Mesenchymal stem cell (in vitro differentiated cells and primary cell): ENCODE measurements at regions not wholly inside any gene's neighbourhood (a gene's known extent, or its start where the extent isn't known, plus 50 kb on each side); places are given as distances from the start of the nearest gene placed in this dataset.

Experiments used
- DNase-seq: peaks from one replicate; pipeline ENCODE4 v3.0.0-alpha.2; 2013
- H2AFZ ChIP-seq: one replicate; pipeline ENCODE4 v1.6.1; 2013; ENCODE audit warnings: low read depth, mild to moderate bottlenecking, control low read depth, inconsistent platforms, low read length, moderate library complexity
- H2AK5ac ChIP-seq: 2 replicates; pipeline ENCODE4 v1.6.1; 2013; ENCODE audit warnings: low read length, moderate library complexity, mild to moderate bottlenecking, inconsistent platforms; ENCODE audit not compliant: severe bottlenecking
- H2BK120ac ChIP-seq: one replicate; pipeline ENCODE4 v1.6.1; 2013; ENCODE audit warnings: low read depth, mild to moderate bottlenecking, inconsistent platforms, low read length, moderate library complexity
- H2BK12ac ChIP-seq, 2 experiments: one replicate each; pipeline ENCODE4 v1.6.1; 2013; ENCODE audit warnings: inconsistent platforms in 2 of 2, low read length in 2 of 2, mild to moderate bottlenecking in 2 of 2, moderate library complexity in 2 of 2, control low read depth in 1 of 2
- H2BK15ac ChIP-seq: one replicate; pipeline ENCODE4 v1.6.1; 2013; ENCODE audit warnings: mild to moderate bottlenecking, low read depth, inconsistent platforms; ENCODE audit not compliant: poor library complexity, severe bottlenecking
- H2BK5ac ChIP-seq: 2 replicates; pipeline ENCODE4 v1.6.1; 2013; ENCODE audit warnings: low read depth, mild to moderate bottlenecking, low read length, control low read depth, inconsistent platforms; ENCODE audit not compliant: poor library complexity, severe bottlenecking
- H3K14ac ChIP-seq, 2 experiments: one replicate each; pipeline ENCODE4 v1.6.1; 2013; ENCODE audit warnings: inconsistent platforms in 2 of 2, low read length in 2 of 2, control low read depth in 1 of 2, mild to moderate bottlenecking in 1 of 2, moderate library complexity in 1 of 2
- H3K18ac ChIP-seq, 2 experiments: one replicate each; pipeline ENCODE4 v1.6.1; 2013; ENCODE audit warnings: inconsistent platforms in 2 of 2, low read length in 2 of 2, control low read depth in 1 of 2, low read depth in 1 of 2, mild to moderate bottlenecking in 1 of 2
- H3K23ac ChIP-seq, 2 experiments: one replicate each; pipeline ENCODE4 v1.6.1; 2013; ENCODE audit warnings: inconsistent platforms in 2 of 2, low read length in 2 of 2, mild to moderate bottlenecking in 2 of 2, moderate library complexity in 2 of 2, control low read depth in 1 of 2
- H3K27ac ChIP-seq: 2 replicates; pipeline ENCODE4 v1.5.1; 2013; ENCODE audit warnings: mild to moderate bottlenecking, moderate library complexity, low read length, control low read depth, inconsistent platforms; ENCODE audit not compliant: poor library complexity, severe bottlenecking
- H3K27me3 ChIP-seq, 2 experiments: 2 replicates each; pipeline versions ENCODE4 v1.6.1 to v1.7.0; 2013; ENCODE audit warnings: low read length in 2 of 2, mild to moderate bottlenecking in 2 of 2, moderate library complexity in 2 of 2, control low read depth in 1 of 2, inconsistent platforms in 1 of 2; ENCODE audit not compliant: control insufficient read depth in 1 of 2, insufficient read depth in 1 of 2
- H3K36me3 ChIP-seq, 2 experiments: 2 replicates each; pipeline versions ENCODE4 v1.6.1 to v1.7.0; 2013; ENCODE audit warnings: low read length in 2 of 2, control low read depth in 1 of 2, inconsistent platforms in 1 of 2, low read depth in 1 of 2, mild to moderate bottlenecking in 1 of 2; ENCODE audit not compliant: insufficient read depth in 2 of 2, control insufficient read depth in 1 of 2
- H3K4ac ChIP-seq, 2 experiments: one replicate each; pipeline ENCODE4 v1.6.1; 2013; ENCODE audit warnings: inconsistent platforms in 2 of 2, low read length in 2 of 2, mild to moderate bottlenecking in 2 of 2, moderate library complexity in 2 of 2, control low read depth in 1 of 2, low read depth in 1 of 2
- H3K4me1 ChIP-seq: 2 replicates; pipeline ENCODE4 v1.6.1; 2013; ENCODE audit warnings: low read depth, low read length, control low read depth; ENCODE audit not compliant: control insufficient read depth, insufficient read depth
- H3K4me2 ChIP-seq: 2 replicates; pipeline ENCODE4 v1.6.1; 2013; ENCODE audit warnings: low read length, mild to moderate bottlenecking, inconsistent platforms; ENCODE audit not compliant: poor library complexity, severe bottlenecking
- H3K4me3 ChIP-seq, 2 experiments: 2 replicates each; pipeline versions ENCODE4 v1.5.1 to v1.7.0; 2013; ENCODE audit warnings: low read length in 2 of 2, mild to moderate bottlenecking in 2 of 2, control low read depth in 1 of 2, low read depth in 1 of 2; ENCODE audit not compliant: insufficient read depth in 1 of 2
- H3K79me1 ChIP-seq: replicated peaks from 2 replicates; pipeline ENCODE4 v1.6.1; 2013; ENCODE audit warnings: mild to moderate bottlenecking, control low read depth, low read length, inconsistent platforms; ENCODE audit not compliant: poor library complexity, severe bottlenecking
- H3K9ac ChIP-seq: 2 replicates; pipeline ENCODE4 v1.7.0; 2013; ENCODE audit warnings: mild to moderate bottlenecking, low read length, moderate library complexity
- H3K9me3 ChIP-seq: 2 replicates; pipeline ENCODE4 v1.7.0; 2013; ENCODE audit warnings: mild to moderate bottlenecking, low read length; ENCODE audit not compliant: control insufficient read depth
- H4K8ac ChIP-seq: one replicate; pipeline ENCODE4 v1.6.1; 2013; ENCODE audit warnings: inconsistent platforms, mild to moderate bottlenecking, low read length, moderate library complexity
- H4K91ac ChIP-seq: one replicate; pipeline ENCODE4 v1.6.1; 2013; ENCODE audit warnings: mild to moderate bottlenecking, low read length, inconsistent platforms
- WGBS: methylation state at CpG from one replicate; pipeline ENCODE4 v1.1.7; 2013; ENCODE audit warnings: mixed read lengths; 5-methylcytosine and 5-hydroxymethylcytosine counted together

DNA sequence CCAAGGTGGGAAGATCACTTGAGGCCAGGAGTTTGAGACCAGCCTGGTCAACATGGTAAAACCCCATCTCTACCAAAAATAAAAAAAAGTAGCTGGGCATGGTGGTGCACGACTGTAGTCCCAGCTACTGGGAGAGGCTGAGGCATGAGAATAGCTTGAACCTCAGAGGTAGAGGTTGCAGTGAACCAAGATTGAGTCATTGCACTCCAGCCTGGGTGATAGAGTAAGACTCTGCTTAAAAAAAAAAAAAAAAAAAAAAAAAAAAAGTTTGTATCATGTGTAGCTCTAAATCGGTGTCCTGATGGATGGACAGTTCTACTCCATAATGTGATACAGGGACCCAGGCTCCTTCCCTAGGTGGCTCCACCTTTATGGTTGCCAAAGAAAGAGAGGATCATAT, 497.1 kb upstream of the RBFOX1 start:
- 91% methylated on average over 2 of the region's 2 CpGs for WGBS
- Histone ChIP-seq H3K27ac (no peak overlapping the region), H3K4me2 (no peak overlapping the region), H4K91ac (no peak overlapping the region), H3K36me3 (no peaks in the 10 kb centered on the region), H3K4ac (no peak overlapping the region), H3K9me3 (peaks cover 23% of the 10 kb centered on the region), H3K9ac (no peak overlapping the region), H3K18ac (no peak overlapping the region), H2BK5ac (no peak overlapping the region), H3K27me3 (no peaks in the 10 kb centered on the region), H3K14ac (no peak overlapping the region), H2AFZ (no peak overlapping the region), H4K8ac (no peak overlapping the region), H3K79me1 (no peaks in the 10 kb centered on the region), H3K23ac (no peak overlapping the region), H3K4me3 (no peak overlapping the region), H2AK5ac (no peak overlapping the region), H2BK12ac (no peak overlapping the region), H2BK120ac (no peak overlapping the region), H2BK15ac (no peak overlapping the region), H3K4me1 (no peaks in the 10 kb centered on the region)
- no peak for DNase-seq

DNA sequence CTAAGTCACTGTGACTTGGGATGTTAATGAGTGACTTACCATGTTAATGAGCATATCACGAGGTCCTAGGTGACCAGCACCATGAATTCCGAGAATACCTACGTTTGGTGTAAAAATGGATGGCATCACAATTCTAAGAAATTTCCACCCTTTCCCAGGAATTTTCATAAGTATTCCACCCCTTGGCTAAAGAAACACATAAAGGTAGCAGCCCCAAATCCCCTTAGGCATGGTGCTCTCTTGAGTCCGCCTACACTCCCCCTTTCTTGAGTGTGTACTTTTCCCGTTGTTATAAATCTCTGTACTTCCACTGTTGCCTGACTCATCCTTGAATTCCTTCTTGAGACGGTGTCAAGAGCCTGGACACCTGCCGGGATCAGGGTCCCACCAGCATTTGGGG, 504.0 kb upstream of the RBFOX1 start:
- 74% methylated on average over 7 of the region's 7 CpGs for WGBS
- Histone ChIP-seq H3K23ac (no peak overlapping the region), H2BK5ac (no peak overlapping the region), H2BK12ac (no peak overlapping the region), H3K4me2 (no peak overlapping the region), H4K8ac (no peak overlapping the region), H3K4me1 (no peaks in the 10 kb centered on the region), H4K91ac (no peak overlapping the region), H3K18ac (no peak overlapping the region), H3K4me3 (no peak overlapping the region), H3K36me3 (no peaks in the 10 kb centered on the region), H2BK120ac (no peak overlapping the region), H2AFZ (no peak overlapping the region), H2BK15ac (no peak overlapping the region), H3K14ac (no peak overlapping the region), H3K9ac (no peak overlapping the region), H3K27ac (no peak overlapping the region), H3K27me3 (no peaks in the 10 kb centered on the region), H3K4ac (no peak overlapping the region), H3K79me1 (no peaks in the 10 kb centered on the region), H3K9me3 (peaks cover 29% of the 10 kb centered on the region), H2AK5ac (no peak overlapping the region)
- no peak for DNase-seq

DNA sequence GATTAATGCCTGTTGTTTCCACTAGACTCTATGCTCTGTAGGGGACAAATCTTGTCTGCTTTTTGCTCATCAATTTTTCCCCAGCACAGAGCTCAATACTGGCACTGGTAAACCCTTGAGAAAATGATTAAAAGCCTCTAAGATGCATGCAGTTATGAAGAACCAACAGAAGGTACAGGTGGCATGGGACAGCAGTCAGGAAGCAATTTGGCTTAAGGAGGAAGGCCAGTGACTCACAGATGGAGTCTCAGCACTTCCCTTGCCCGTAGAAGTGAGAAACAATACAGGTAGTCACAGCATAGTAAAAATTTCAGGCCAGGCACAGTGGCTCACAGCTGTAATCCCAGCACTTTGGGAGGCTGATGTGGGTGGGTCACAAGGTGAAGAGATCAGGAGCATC, 504.7 kb upstream of the RBFOX1 start:
- Histone ChIP-seq H2BK12ac (no peak overlapping the region), H3K4me3 (no peak overlapping the region)
- WGBS: 19% methylated on average over 1 of the region's 1 CpG

DNA sequence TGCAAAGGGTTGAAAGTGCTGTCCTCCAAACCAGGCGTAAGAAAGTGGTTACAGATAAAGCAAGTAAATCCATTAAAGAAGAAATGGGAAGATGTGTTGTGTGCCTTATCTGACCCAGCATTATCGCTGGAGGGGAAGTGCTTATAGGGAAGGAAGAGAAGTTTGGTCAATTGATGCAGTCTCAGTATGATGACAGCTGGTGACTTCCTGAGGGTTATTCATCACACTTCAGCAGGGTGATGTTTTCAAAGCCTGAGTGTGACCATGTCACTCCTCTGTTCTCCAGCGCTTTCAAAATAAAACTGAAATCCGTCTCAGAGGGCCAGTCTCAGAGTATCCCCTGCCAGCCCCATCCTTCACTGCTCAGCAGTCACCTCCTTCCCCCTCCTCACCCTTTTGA, 505.4 kb upstream of the RBFOX1 start:
- Histone ChIP-seq H3K14ac (no peak overlapping the region), H2BK12ac (no peak overlapping the region), H2BK120ac (no peak overlapping the region), H3K9me3 (peaks cover 23% of the 10 kb centered on the region), H3K4me3 (no peak overlapping the region), H3K4me1 (no peaks in the 10 kb centered on the region), H2BK5ac (no peak overlapping the region), H2AFZ (no peak overlapping the region), H3K79me1 (no peaks in the 10 kb centered on the region), H3K23ac (no peak overlapping the region), H3K27me3 (no peaks in the 10 kb centered on the region), H3K36me3 (no peaks in the 10 kb centered on the region), H3K18ac (no peak overlapping the region), H2BK15ac (no peak overlapping the region), H3K4ac (no peak overlapping the region), H3K4me2 (no peak overlapping the region), H2AK5ac (no peak overlapping the region), H4K8ac (no peak overlapping the region), H3K9ac (no peak overlapping the region), H4K91ac (no peak overlapping the region), H3K27ac (no peak overlapping the region)
- no peak for DNase-seq
- WGBS: 59% methylated on average over 4 of the region's 4 CpGs

More for the DNA sequence above, 504.7 kb upstream of the RBFOX1 start:
- peaks cover 26% of the 10 kb centered on the region for H3K9me3 ChIP-seq
- H2AFZ ChIP-seq: no peak overlapping the region
- no peaks in the 10 kb centered on the region for H3K79me1 ChIP-seq
- H2BK5ac ChIP-seq: no peak overlapping the region
- no peak overlapping the region for H2BK15ac ChIP-seq
- H4K91ac ChIP-seq: no peak overlapping the region
- H4K8ac ChIP-seq: no peak overlapping the region
- no peak overlapping the region for H3K4me2 ChIP-seq
- no peak overlapping the region for H2AK5ac ChIP-seq
- no peak overlapping the region for H2BK120ac ChIP-seq
- no peak overlapping the region for H3K9ac ChIP-seq
- H3K27ac ChIP-seq: no peak overlapping the region
- DNase-seq: no peak
- no peak overlapping the region for H3K18ac ChIP-seq
- H3K4me1 ChIP-seq: no peaks in the 10 kb centered on the region
- no peak overlapping the region for H3K23ac ChIP-seq
- no peak overlapping the region for H3K14ac ChIP-seq
- H3K4ac ChIP-seq: no peak overlapping the region
- no peaks in the 10 kb centered on the region for H3K36me3 ChIP-seq
- H3K27me3 ChIP-seq: no peaks in the 10 kb centered on the region
